Adrenal gland (tissue), 9 donors: ENCODE measurements at regions not wholly inside any gene's neighbourhood (a gene's known extent, or its start where the extent isn't known, plus 50 kb on each side); places are given as distances from the start of the nearest gene placed in this dataset.

Experiments
- DNase-seq, 7 donors: peaks; one replicate each; pipeline ENCODE4 v3.0.0-alpha.2; 2019 to 2020
- H3K27ac ChIP-seq, 5 donors: fragments of 200-600 bp; sonication (generic) in 4 of 5; 1 replicate in 3 of 5; 2 replicates in 2 of 5; pipeline versions ENCODE4 v1.5.1 to v1.8.0; 2016 to 2020; ENCODE audit warnings: mild to moderate bottlenecking in 1 of 5
- H3K27me3 ChIP-seq: fragments of 200-600 bp; 2 replicates; pipeline ENCODE4 v1.8.0; 2021
- H3K36me3 ChIP-seq, 2 donors: fragments of 200-600 bp; replicated peaks in 1 of 2; 1 replicate in 1 of 2; 2 replicates in 1 of 2; pipeline versions ENCODE4 v1.5.1 to v1.8.0; 2018 to 2022
- H3K4me1 ChIP-seq, 2 donors: fragments of 200-600 bp; replicated peaks in 1 of 2; 1 replicate in 1 of 2; 2 replicates in 1 of 2; pipeline versions ENCODE4 v1.5.1 to v1.8.0; 2018 to 2021
- H3K4me3 ChIP-seq, 4 donors: fragments of 200-600 bp; sonication (generic) in 3 of 4; one replicate each; pipeline ENCODE4 v1.5.1; 2016 to 2018
- H3K9me3 ChIP-seq, 3 donors: fragments of 200-600 bp; sonication (generic) in 1 of 3; replicated peaks in 1 of 3; 1 replicate in 2 of 3; 2 replicates in 1 of 3; pipeline versions ENCODE4 v1.5.1 to v1.8.0; 2016 to 2021
- CTCF ChIP-seq, 6 experiments: fragments of 450-650 bp in 4 of 6; fragments of 200-600 bp in 2 of 6; sonication (generic) in 1 of 6; IDR thresholded peaks; 1 replicate in 5 of 6; 2 replicates in 1 of 6; pipeline versions ENCODE4 v1.5.1 to v1.8.0; 2016 to 2021; ENCODE audit warnings: antibody characterized with exemption in 6 of 6, mild to moderate bottlenecking in 2 of 6, moderate library complexity in 1 of 6
- POLR2A ChIP-seq, 2 donors: fragments of 450-650 bp; IDR thresholded peaks; one replicate each; pipeline ENCODE4 v1.6.1; 2017; ENCODE audit warnings: antibody characterized with exemption in 2 of 2, mild to moderate bottlenecking in 2 of 2, moderate library complexity in 1 of 2
- WGBS, 4 donors: extraction: QIAGEN DNeasy Blood & Tissue Kit in 2 of 4; methylation state at CpG; one replicate each; pipeline versions ENCODE4 v1.1.5 to v1.1.7; 2013 to 2017; 5-methylcytosine and 5-hydroxymethylcytosine counted together
- intact Hi-C, 2 donors: fragments of 100-400 bp; cut with DNase I; formaldehyde crosslinking; loops; one replicate each; pipeline versions ENCODE4 v1.14.1 to v1.15.0; 2022 to 2023
- donor health status: healthy with polysubstance abuse.
- donor health status: Bipolar disorder and iron deficiency.
- donor health status: DM: yes; HTN: yes; CAD: no.
- donor health status: DM: no; HTN: no; CAD: no.
- donor health status: DM: no; HTN: no; CAD: no.

GRCh38 chr18:30192216-30192615, 850.3 kb downstream of the DSC3 start:
- TF ChIP-seq CTCF (IDR thresholded peaks at IDR 0.05) (no peak), POLR2A (IDR thresholded peaks at IDR 0.05) (no peak)
- DNase-seq, result no peak
- intact Hi-C loops, result no loop called here
- Histone ChIP-seq H3K36me3 (no peaks in the 10 kb centered on the region), H3K27me3 (no peaks in the 10 kb centered on the region), H3K9me3 (peaks cover 0 to 4% (median 0%) of the 10 kb centered on the region in 3 donors), H3K4me1 (no peaks in the 10 kb centered on the region), H3K27ac (no peak overlapping the region), H3K4me3 (no peak overlapping the region)
- whole genome bisulfite sequencing, 4 donors, result 67 to 100% (median 88%) methylated on average over 3 of the region's 3 CpGs

GRCh38 chr18:30186245-30186644, 856.3 kb downstream of the DSC3 start:
- WGBS, 4 donors, result 77 to 87% (median 80%) methylated on average over 2 of the region's 2 CpGs
- Histone ChIP-seq H3K4me1 (no peaks in the 10 kb centered on the region), H3K4me3 (no peak overlapping the region), H3K27ac (no peak overlapping the region), H3K27me3 (no peaks in the 10 kb centered on the region), H3K9me3 (peaks cover 0 to 4% (median 0%) of the 10 kb centered on the region in 3 donors), H3K36me3 (no peaks in the 10 kb centered on the region)
- TF ChIP-seq POLR2A (IDR thresholded peaks at IDR 0.05), result no peak
- TF ChIP-seq CTCF (IDR thresholded peaks at IDR 0.05), result no peak
- DNase-seq, result no peak
- intact Hi-C loops, result no loop called here

GRCh38 chr18:30177056-30177455, 865.5 kb downstream of the DSC3 start:
- intact Hi-C loops, result no loop called here
- no peaks in the 10 kb centered on the region for H3K9me3 ChIP-seq
- WGBS, 4 donors, result 54 to 72% (median 66%) methylated on average over 4 of the region's 4 CpGs
- DNase-seq, result no peak
- H3K4me3 ChIP-seq, result no peak overlapping the region
- no peak overlapping the region for H3K27ac ChIP-seq
- H3K27me3 ChIP-seq, result no peaks in the 10 kb centered on the region
- TF ChIP-seq POLR2A (IDR thresholded peaks at IDR 0.05) (no peak), CTCF (IDR thresholded peaks at IDR 0.05) (no peak)
- no peaks in the 10 kb centered on the region for H3K36me3 ChIP-seq
- H3K4me1 ChIP-seq, result no peaks in the 10 kb centered on the region

- TF ChIP-seq POLR2A (IDR thresholded peaks at IDR 0.05), result no peak
- TF ChIP-seq CTCF (IDR thresholded peaks at IDR 0.05), result no peak
- Histone ChIP-seq H3K4me1 (no peaks in the 10 kb centered on the region), H3K4me3 (no peak overlapping the region), H3K27me3 (no peaks in the 10 kb centered on the region), H3K36me3 (no peaks in the 10 kb centered on the region), H3K9me3 (no peaks in the 10 kb centered on the region), H3K27ac (no peak overlapping the region)
- intact Hi-C loops, result no loop called here
- 89 to 94% (median 90%) methylated on average over 19 of the region's 19 CpGs for WGBS, 4 donors
- DNase-seq, result no peak
These were observed 866.8 kb downstream of the DSC3 start for GRCh38 chr18:30175621-30176225.
